ENCODE measurements at regions not wholly inside any gene's neighbourhood (a gene's known extent, or its start where the extent isn't known, plus 50 kb on each side); places are given as distances from the start of the nearest gene placed in this dataset.

GRCh38 chr2:16109368-16109820 is 169.0 kb downstream of the MYCN start:
- TF ChIP-seq EP300 (IDR thresholded peaks at IDR 0.05; ENCODE audit: borderline replicate concordance in 1 of 2, low read depth in 1 of 2, low read length in 1 of 2): no peak
- no peak for TF ChIP-seq CTCF (IDR thresholded peaks at IDR 0.05)
- TF ChIP-seq FOXM1 (IDR thresholded peaks at IDR 0.05; ENCODE audit: low read depth): no peak
- TF ChIP-seq EZH2phosphoT487 (IDR thresholded peaks at IDR 0.05; ENCODE audit: borderline replicate concordance, low read depth): no peak
- no peak for TF ChIP-seq NRF1 (IDR thresholded peaks at IDR 0.05; ENCODE audit: low read depth, low read length)
- TF ChIP-seq POLR2AphosphoS5 (IDR thresholded peaks at IDR 0.05; ENCODE audit: low read depth, low read length): no peak
- TF ChIP-seq RCOR1 (IDR thresholded peaks at IDR 0.05; ENCODE audit: low read length): no peak
- TF ChIP-seq CHD2 (IDR thresholded peaks at IDR 0.05; ENCODE audit: low read length, partially characterized antibody): no peak
